ENCODE measurements at regions not wholly inside any gene's neighbourhood (a gene's known extent, or its start where the extent isn't known, plus 50 kb on each side); places are given as distances from the start of the nearest gene placed in this dataset.

DNA sequence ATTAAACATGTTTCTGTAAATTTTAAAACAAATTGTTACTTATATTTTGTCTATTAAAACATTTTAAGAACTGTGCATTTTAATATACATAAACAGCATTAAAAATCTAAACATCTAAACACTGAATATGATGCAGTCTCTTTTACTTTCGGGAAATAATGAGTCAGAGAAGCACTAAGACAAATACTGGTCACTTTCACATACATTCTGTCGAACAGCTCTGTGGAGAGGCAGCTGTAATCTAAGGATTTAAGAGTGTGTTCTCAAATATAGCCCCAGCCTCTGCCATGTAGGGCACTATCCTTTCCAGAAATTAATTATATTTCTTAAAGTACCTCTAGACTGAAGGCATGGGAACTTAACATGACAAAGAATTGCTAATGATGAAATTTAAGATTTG, 89.6 kb upstream of the PTGFR start:
- H4K20me1 ChIP-seq (replicated peaks; ENCODE audit: control insufficient read depth, insufficient read depth, low read length), result no peaks in the 10 kb centered on the region
- ATAC-seq, result no peak
- H3K4me1 ChIP-seq (replicated peaks in 1 of 2; ENCODE audit: control insufficient read depth in 2 of 2, insufficient read depth in 2 of 2, low read length in 2 of 2), result no peaks in the 10 kb centered on the region
- DNase-seq (ENCODE audit: extremely low read depth in 1 of 4, low spot score in 3 of 4), result no peak
- no peak overlapping the region for H3K9ac ChIP-seq (ENCODE audit: insufficient read depth in 1 of 2, low read depth in 2 of 2, low read length in 2 of 2)
- in situ Hi-C loops (cut with MboI) (no loop called here), intact Hi-C loops (cut with micrococcal nuclease) (no loop called here)
- no peaks in the 10 kb centered on the region for H3K9me3 ChIP-seq (replicated peaks; ENCODE audit: control insufficient read depth, insufficient read depth, low read depth, low read length)
- no peaks in the 10 kb centered on the region for H3K79me2 ChIP-seq (ENCODE audit: control insufficient read depth, insufficient read depth, low read length)
- H2AFZ ChIP-seq (ENCODE audit: low read depth, low read length), result no peak overlapping the region
- ChIA-PET CTCF (ENCODE audit: low intra/inter-chr PET ratio) (no interaction called here), POLR2A (no interaction called here)
- H3K27me3 ChIP-seq (ENCODE audit: control insufficient read depth in 2 of 2, insufficient read depth in 2 of 2, low read length in 2 of 2), result no peaks in the 10 kb centered on the region
- no peak overlapping the region for H3K27ac ChIP-seq (ENCODE audit: extremely low read depth, low read depth, low read length)
- no TSS peak for BruUV-seq (replicated peaks)
- no peak overlapping the region for H3K4me3 ChIP-seq
- no peak for FAIRE-seq
- TF ChIP-seq ZNF316 (IDR thresholded peaks at IDR 0.05) (no peak), RFX7 (CRISPR knock-in tag; IDR thresholded peaks at IDR 0.05) (no peak)
- H3K36me3 ChIP-seq (ENCODE audit: control insufficient read depth, insufficient read depth, low read length), result no peaks in the 10 kb centered on the region
- H3K9me1 ChIP-seq (ENCODE audit: control insufficient read depth, insufficient read depth, low read length), result no peaks in the 10 kb centered on the region
- H3K4me2 ChIP-seq (ENCODE audit: insufficient read depth, low read length), result no peak overlapping the region
- WGBS (ENCODE audit: insufficient coverage, low coverage, missing lambda C conversion rate), result 2% methylated on average over 2 of the region's 2 CpGs

DNA sequence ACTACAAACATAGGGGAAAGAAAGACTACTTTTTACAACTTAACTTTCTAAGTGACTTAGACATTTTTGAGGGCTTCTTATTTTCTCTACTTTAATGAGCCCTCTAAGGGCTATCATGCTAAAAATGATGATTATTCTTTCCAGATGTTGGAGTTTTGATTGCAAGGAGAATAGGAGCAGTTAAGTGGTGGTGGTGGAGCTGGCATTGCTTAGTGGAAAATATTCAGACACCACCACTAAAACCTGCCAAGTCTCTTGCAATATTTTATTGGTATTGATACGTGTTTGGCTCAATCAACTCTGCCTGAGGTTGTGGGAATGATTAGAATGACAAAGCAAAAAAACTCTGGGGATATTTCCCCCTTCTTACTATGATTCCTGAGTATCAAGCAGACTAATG, 82.6 kb upstream of the PTGFR start:
- Histone ChIP-seq H3K9ac (ENCODE audit: insufficient read depth in 1 of 2, low read depth in 2 of 2, low read length in 2 of 2) (no peak overlapping the region), H3K27me3 (ENCODE audit: control insufficient read depth in 2 of 2, insufficient read depth in 2 of 2, low read length in 2 of 2) (no peaks in the 10 kb centered on the region), H3K4me3 (no peak overlapping the region), H3K27ac (ENCODE audit: extremely low read depth, low read depth, low read length) (no peak overlapping the region), H2AFZ (ENCODE audit: low read depth, low read length) (no peak overlapping the region), H4K20me1 (replicated peaks; ENCODE audit: control insufficient read depth, insufficient read depth, low read length) (no peaks in the 10 kb centered on the region), H3K9me1 (ENCODE audit: control insufficient read depth, insufficient read depth, low read length) (no peaks in the 10 kb centered on the region), H3K4me2 (ENCODE audit: insufficient read depth, low read length) (no peak overlapping the region), H3K79me2 (ENCODE audit: control insufficient read depth, insufficient read depth, low read length) (no peaks in the 10 kb centered on the region), H3K36me3 (ENCODE audit: control insufficient read depth, insufficient read depth, low read length) (no peaks in the 10 kb centered on the region), H3K4me1 (replicated peaks in 1 of 2; ENCODE audit: control insufficient read depth in 2 of 2, insufficient read depth in 2 of 2, low read length in 2 of 2) (no peaks in the 10 kb centered on the region), H3K9me3 (replicated peaks; ENCODE audit: control insufficient read depth, insufficient read depth, low read depth, low read length) (no peaks in the 10 kb centered on the region; the same call in 1 of the 2 replicates)
- no peak for FAIRE-seq
- POLR2A ChIA-PET, result no interaction called here
- in situ Hi-C loops (cut with MboI) (no loop called here), intact Hi-C loops (cut with micrococcal nuclease) (no loop called here)
- CTCF ChIA-PET (ENCODE audit: low intra/inter-chr PET ratio), result no interaction called here
- ATAC-seq, result no peak
- no TSS peak for BruUV-seq (replicated peaks)
- DNase-seq (ENCODE audit: extremely low read depth in 1 of 4, low spot score in 3 of 4), result no peak
- 0% methylated on average over 1 of the region's 1 CpG for WGBS (ENCODE audit: insufficient coverage, low coverage, missing lambda C conversion rate)
- TF ChIP-seq HCFC1 (IDR thresholded peaks at IDR 0.05; ENCODE audit: low read depth, low read length), result no peak
- no peak for TF ChIP-seq HMG20B (CRISPR knock-in tag; IDR thresholded peaks at IDR 0.05)
- TF ChIP-seq KDM5B (IDR thresholded peaks at IDR 0.05; ENCODE audit: insufficient replicate concordance, low read depth, low read length), result no peak
- no peak for TF ChIP-seq DIDO1 (tag; IDR thresholded peaks at IDR 0.05; ENCODE audit: low read depth)
- TF ChIP-seq ZNF75A (CRISPR knock-in tag; IDR thresholded peaks at IDR 0.05), result no peak
- no peak for TF ChIP-seq FOXA3 (CRISPR knock-in tag; conservative IDR thresholded peaks at IDR 0.05 in 1 of 2, IDR thresholded peaks at IDR 0.05 in 1 of 2)
- TF ChIP-seq ZNF224 (CRISPR knock-in tag; IDR thresholded peaks at IDR 0.05), result no peak
- TF ChIP-seq, protein P1, sequence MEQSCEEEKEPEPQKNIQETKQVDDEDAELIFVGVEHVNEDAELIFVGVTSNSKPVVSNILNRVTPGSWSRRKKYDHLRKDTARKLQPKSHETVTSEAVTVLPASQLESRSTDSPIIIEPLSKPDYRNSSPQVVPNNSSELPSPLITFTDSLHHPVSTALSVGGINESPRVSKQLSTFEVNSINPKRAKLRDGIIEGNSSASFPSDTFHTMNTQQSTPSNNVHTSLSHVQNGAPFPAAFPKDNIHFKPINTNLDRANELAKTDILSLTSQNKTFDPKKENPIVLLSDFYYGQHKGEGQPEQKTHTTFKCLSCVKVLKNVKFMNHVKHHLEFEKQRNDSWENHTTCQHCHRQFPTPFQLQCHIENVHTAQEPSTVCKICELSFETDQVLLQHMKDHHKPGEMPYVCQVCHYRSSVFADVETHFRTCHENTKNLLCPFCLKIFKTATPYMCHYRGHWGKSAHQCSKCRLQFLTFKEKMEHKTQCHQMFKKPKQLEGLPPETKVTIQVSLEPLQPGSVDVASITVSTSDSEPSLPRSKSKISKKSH (CRISPR knock-in tag; IDR thresholded peaks at IDR 0.05), result no peak
- no peak for TF ChIP-seq C11orf30 (IDR thresholded peaks at IDR 0.05; ENCODE audit: low read depth)
- no peak for TF ChIP-seq NFYB (IDR thresholded peaks at IDR 0.05; ENCODE audit: extremely low read depth, insufficient read length)
- TF ChIP-seq ARID1B (IDR thresholded peaks at IDR 0.05), result no peak
- no peak for TF ChIP-seq SRF (CRISPR knock-in tag; IDR thresholded peaks at IDR 0.05)
- TF ChIP-seq, protein P2, sequence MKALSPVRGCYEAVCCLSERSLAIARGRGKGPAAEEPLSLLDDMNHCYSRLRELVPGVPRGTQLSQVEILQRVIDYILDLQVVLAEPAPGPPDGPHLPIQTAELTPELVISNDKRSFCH (CRISPR knock-in tag; IDR thresholded peaks at IDR 0.05), result no peak
- TF ChIP-seq, protein P2 (tag; IDR thresholded peaks at IDR 0.05), result no peak
- TF ChIP-seq CREB1 (IDR thresholded peaks at IDR 0.05), result no peak
- TF ChIP-seq CREB1 (CRISPR knock-in tag; IDR thresholded peaks at IDR 0.05), result no peak
- TF ChIP-seq LEF1 (IDR thresholded peaks at IDR 0.05), result no peak

Data from K562 (cell line).